ENCODE measurements at regions not wholly inside any gene's neighbourhood (a gene's known extent, or its start where the extent isn't known, plus 50 kb on each side); places are given as distances from the start of the nearest gene placed in this dataset.

GRCh38 chr11:121722431-121723245 is 269.9 kb upstream of the SORL1-AS1 start:
- DNase-seq: peak; percentile 51

- DNase-seq: no peak
Observed at GRCh38 chr11:121721961-121722360, 269.2 kb upstream of the SORL1-AS1 start.

- no peak for DNase-seq
Observed at GRCh38 chr11:121721448-121721847, 268.7 kb upstream of the SORL1-AS1 start.

- DNase-seq: no peak
Observed at GRCh38 chr11:121717296-121717695, 264.5 kb upstream of the SORL1-AS1 start.

- no peak for DNase-seq
Observed at GRCh38 chr11:121716060-121716459, 263.3 kb upstream of the SORL1-AS1 start.

GRCh38 chr11:121715405-121715804 is 262.6 kb upstream of the SORL1-AS1 start:
- DNase-seq: no peak

- DNase-seq: no peak
Observed at GRCh38 chr11:121714351-121714750, 261.6 kb upstream of the SORL1-AS1 start.

GRCh38 chr11:121711939-121712338 is 259.2 kb upstream of the SORL1-AS1 start:
- DNase-seq: no peak

GRCh38 chr11:121711236-121711635 is 258.5 kb upstream of the SORL1-AS1 start:
- DNase-seq: no peak

GRCh38 chr11:121706884-121707420 is 254.2 kb upstream of the SORL1-AS1 start:
- no peak for DNase-seq

GRCh38 chr11:121703201-121703600 is 250.4 kb upstream of the SORL1-AS1 start:
- DNase-seq: no peak

GRCh38 chr11:121700968-121701367 is 248.2 kb upstream of the SORL1-AS1 start:
- no peak for DNase-seq

GRCh38 chr11:121699801-121700200 is 247.0 kb upstream of the SORL1-AS1 start:
- no peak for DNase-seq

GRCh38 chr11:121696931-121697670 is 244.3 kb upstream of the SORL1-AS1 start:
- no peak for DNase-seq

- no peak for DNase-seq
Observed at GRCh38 chr11:121696177-121696871, 243.6 kb upstream of the SORL1-AS1 start.

GRCh38 chr11:121692236-121692635 is 239.5 kb upstream of the SORL1-AS1 start:
- no peak for DNase-seq

GRCh38 chr11:121688860-121689614 is 236.3 kb upstream of the SORL1-AS1 start:
- DNase-seq: no peak

- DNase-seq: no peak
Observed at GRCh38 chr11:121688055-121688491, 235.3 kb upstream of the SORL1-AS1 start.

- DNase-seq: no peak
Observed at GRCh38 chr11:121683791-121684190, 231.0 kb upstream of the SORL1-AS1 start.
